Mesothelial cell of epicardium (in vitro differentiated cells): ENCODE measurements at regions not wholly inside any gene's neighbourhood (a gene's known extent, or its start where the extent isn't known, plus 50 kb on each side); places are given as distances from the start of the nearest gene placed in this dataset.

ENCODE experiments used
- DNase-seq, 2 experiments: peaks; one replicate each; pipeline ENCODE4 v3.0.0; 2021; ENCODE audit warnings: low spot score in 2 of 2; ENCODE audit not compliant: unreplicated experiment in 2 of 2
- H3K27ac Mint-ChIP-seq: 2 replicates; pipeline ENCODE4 v1.8.0; 2021; ENCODE audit warnings: mixed read lengths
- H3K27me3 Mint-ChIP-seq: 2 replicates; pipeline ENCODE4 v1.8.0; 2021; ENCODE audit warnings: low read depth, mixed read lengths
- H3K36me3 Mint-ChIP-seq: 2 replicates; pipeline ENCODE4 v1.8.0; 2021; ENCODE audit warnings: mixed read lengths
- H3K4me1 Mint-ChIP-seq: 2 replicates; pipeline ENCODE4 v1.8.0; 2021; ENCODE audit warnings: mixed read lengths
- H3K4me3 Mint-ChIP-seq: 2 replicates; pipeline ENCODE4 v1.8.0; 2021; ENCODE audit warnings: mild to moderate bottlenecking, moderate library complexity, mixed read lengths
- H3K9me3 Mint-ChIP-seq: 2 replicates; pipeline ENCODE4 v1.8.0; 2021; ENCODE audit warnings: mixed read lengths
- CTCF ChIP-seq: fragments of 200-600 bp; sonication (generic); IDR thresholded peaks from one replicate; pipeline ENCODE4 v1.5.0; 2021; ENCODE audit warnings: antibody characterized with exemption; ENCODE audit not compliant: unreplicated experiment

- peak in 1 of 2 experiments; percentile 59 for DNase-seq
- no peak overlapping the region for H3K27ac Mint-ChIP-seq
- H3K4me1 Mint-ChIP-seq: peaks cover 10% of the 10 kb centered on the region
These were observed 63.3 kb downstream of the BOD1L2 start for GRCh38 chr18:57210107-57210715.

GRCh38 chr18:57210716-57211411 is 64.0 kb downstream of the BOD1L2 start:
- TF ChIP-seq CTCF: no peak
- Mint-ChIP-seq H3K9me3 (no peaks in the 10 kb centered on the region), H3K4me1 (peaks cover 10% of the 10 kb centered on the region), H3K27me3 (peaks cover 8% of the 10 kb centered on the region), H3K27ac (no peak overlapping the region), H3K36me3 (no peaks in the 10 kb centered on the region), H3K4me3 (no peak overlapping the region)
- no peak for DNase-seq

More at GRCh38 chr18:57210107-57210715, 63.3 kb downstream of the BOD1L2 start:
- Mint-ChIP-seq H3K36me3 (no peaks in the 10 kb centered on the region), H3K27me3 (peaks cover 8% of the 10 kb centered on the region), H3K4me3 (peak overlapping the region; percentile 7), H3K9me3 (no peaks in the 10 kb centered on the region)
- TF ChIP-seq CTCF: no peak

- no peaks in the 10 kb centered on the region for H3K36me3 Mint-ChIP-seq
- no peak for TF ChIP-seq CTCF
- H3K4me3 Mint-ChIP-seq: no peak overlapping the region
- H3K4me1 Mint-ChIP-seq: peaks cover 10% of the 10 kb centered on the region
- no peak overlapping the region for H3K27ac Mint-ChIP-seq
- peaks cover 8% of the 10 kb centered on the region for H3K27me3 Mint-ChIP-seq
- no peak for DNase-seq
- no peaks in the 10 kb centered on the region for H3K9me3 Mint-ChIP-seq
These were observed 64.5 kb downstream of the BOD1L2 start for GRCh38 chr18:57211412-57211750.

GRCh38 chr18:57211776-57212175 is 64.9 kb downstream of the BOD1L2 start:
- Mint-ChIP-seq H3K4me1 (peaks cover 10% of the 10 kb centered on the region), H3K27me3 (peaks cover 8% of the 10 kb centered on the region), H3K9me3 (no peaks in the 10 kb centered on the region), H3K4me3 (no peak overlapping the region), H3K36me3 (no peaks in the 10 kb centered on the region), H3K27ac (no peak overlapping the region)
- TF ChIP-seq CTCF: no peak
- DNase-seq: no peak

- TF ChIP-seq CTCF: no peak
- no peak overlapping the region for H3K27ac Mint-ChIP-seq
- peaks cover 8% of the 10 kb centered on the region for H3K27me3 Mint-ChIP-seq
- H3K36me3 Mint-ChIP-seq: no peaks in the 10 kb centered on the region
- no peak overlapping the region for H3K4me3 Mint-ChIP-seq
- DNase-seq: no peak
- H3K4me1 Mint-ChIP-seq: peaks cover 10% of the 10 kb centered on the region
- no peaks in the 10 kb centered on the region for H3K9me3 Mint-ChIP-seq
These were observed 65.8 kb downstream of the BOD1L2 start for GRCh38 chr18:57212678-57213077.
